ENCODE measurements at regions not wholly inside any gene's neighbourhood (a gene's known extent, or its start where the extent isn't known, plus 50 kb on each side); places are given as distances from the start of the nearest gene placed in this dataset.

- TF ChIP-seq CTCF (IDR thresholded peaks at IDR 0.05; ENCODE audit: extremely low read depth in 1 of 2, insufficient read depth in 1 of 2, low read depth in 1 of 2, low read length in 2 of 2) (no peak), POLR2A (IDR thresholded peaks at IDR 0.05; ENCODE audit: low read depth, low read length) (no peak), EZH2 (IDR thresholded peaks at IDR 0.05; ENCODE audit: borderline replicate concordance, low read depth, low read length, severe bottlenecking) (no peak), JUN (IDR thresholded peaks at IDR 0.05; ENCODE audit: borderline replicate concordance, insufficient read depth, insufficient read length, low read depth) (no peak), POLR2AphosphoS5 (IDR thresholded peaks at IDR 0.05; ENCODE audit: insufficient read depth, low read depth, low read length) (no peak)
Measured at GRCh38 chr1:166628259-166628658, 211.0 kb upstream of the POGK start.

All from endothelial cell of umbilical vein (primary cell).